MG63 (cell line): ENCODE measurements at regions not wholly inside any gene's neighbourhood (a gene's known extent, or its start where the extent isn't known, plus 50 kb on each side); places are given as distances from the start of the nearest gene placed in this dataset.

Experiments
- DNase-seq: peaks from one replicate; pipeline ENCODE4 v3.0.0-alpha.2; 2020
- H3K27me3 ChIP-seq: fragments of 250-450 bp; sonication (Bioruptor Pico); 2 replicates; pipeline ENCODE4 v1.5.1; 2020; ENCODE audit warnings: mild to moderate bottlenecking, moderate library complexity
- H3K36me3 ChIP-seq: fragments of 250-450 bp; sonication (Bioruptor Pico); 2 replicates; pipeline ENCODE4 v1.5.1; 2020; ENCODE audit warnings: mild to moderate bottlenecking, moderate library complexity
- H3K4me3 ChIP-seq: fragments of 250-450 bp; sonication (Bioruptor Pico); 2 replicates; pipeline ENCODE4 v1.5.1; 2020; ENCODE audit warnings: mild to moderate bottlenecking, moderate library complexity
- H3K9me3 ChIP-seq: fragments of 250-450 bp; sonication (Bioruptor Pico); 2 replicates; pipeline ENCODE4 v1.5.1; 2020; ENCODE audit warnings: mild to moderate bottlenecking, moderate library complexity

- no peaks in the 10 kb centered on the region for H3K9me3 ChIP-seq
- H3K4me3 ChIP-seq, result no peak overlapping the region
- no peak for DNase-seq
- peaks cover 2% of the 10 kb centered on the region; the same call in 1 of the 2 replicates for H3K27me3 ChIP-seq
- H3K36me3 ChIP-seq, result no peaks in the 10 kb centered on the region
Observed at GRCh38 chr6:106918115-106918514, 56.4 kb downstream of the CD24 start.

GRCh38 chr6:106916891-106917290, 57.6 kb downstream of the CD24 start:
- Histone ChIP-seq H3K27me3 (peaks cover 2% of the 10 kb centered on the region; the same call in 1 of the 2 replicates), H3K9me3 (no peaks in the 10 kb centered on the region), H3K36me3 (no peaks in the 10 kb centered on the region), H3K4me3 (no peak overlapping the region)
- no peak for DNase-seq

- H3K36me3 ChIP-seq, result no peaks in the 10 kb centered on the region
- no peak for DNase-seq
Observed at GRCh38 chr6:106913676-106914280, 60.8 kb downstream of the CD24 start.

GRCh38 chr6:106913111-106913510, 61.4 kb downstream of the CD24 start:
- Histone ChIP-seq H3K36me3 (no peaks in the 10 kb centered on the region), H3K27me3 (no peaks in the 10 kb centered on the region; the same call in 1 of the 2 replicates), H3K9me3 (no peaks in the 10 kb centered on the region), H3K4me3 (no peak overlapping the region)
- DNase-seq, result no peak

More at GRCh38 chr6:106913676-106914280, 60.8 kb downstream of the CD24 start:
- H3K9me3 ChIP-seq, result no peaks in the 10 kb centered on the region
- no peak overlapping the region for H3K4me3 ChIP-seq
- H3K27me3 ChIP-seq, result peaks cover 2% of the 10 kb centered on the region; the same call in 1 of the 2 replicates

GRCh38 chr6:106912091-106912490, 62.4 kb downstream of the CD24 start:
- H3K4me3 ChIP-seq, result no peak overlapping the region
- no peaks in the 10 kb centered on the region for H3K27me3 ChIP-seq
- H3K36me3 ChIP-seq, result no peaks in the 10 kb centered on the region
- no peak for DNase-seq
- no peaks in the 10 kb centered on the region for H3K9me3 ChIP-seq

GRCh38 chr6:106910999-106911949, 63.3 kb downstream of the CD24 start:
- H3K36me3 ChIP-seq, result no peaks in the 10 kb centered on the region
- DNase-seq, result no peak
- H3K9me3 ChIP-seq, result no peaks in the 10 kb centered on the region
- no peaks in the 10 kb centered on the region for H3K27me3 ChIP-seq
- no peak overlapping the region for H3K4me3 ChIP-seq

- no peak overlapping the region for H3K4me3 ChIP-seq
- no peaks in the 10 kb centered on the region for H3K9me3 ChIP-seq
- no peak for DNase-seq
- no peaks in the 10 kb centered on the region for H3K27me3 ChIP-seq
- no peaks in the 10 kb centered on the region for H3K36me3 ChIP-seq
Observed at GRCh38 chr6:106908386-106908840, 66.1 kb downstream of the CD24 start.

- H3K4me3 ChIP-seq, result no peak overlapping the region
- H3K36me3 ChIP-seq, result no peaks in the 10 kb centered on the region
- H3K27me3 ChIP-seq, result no peaks in the 10 kb centered on the region
- no peaks in the 10 kb centered on the region for H3K9me3 ChIP-seq
- no peak for DNase-seq
Observed at GRCh38 chr6:106907754-106908153, 66.8 kb downstream of the CD24 start.

GRCh38 chr6:106906232-106906631, 68.3 kb downstream of the CD24 start:
- no peaks in the 10 kb centered on the region for H3K27me3 ChIP-seq
- H3K4me3 ChIP-seq, result no peak overlapping the region
- DNase-seq, result no peak
- no peaks in the 10 kb centered on the region for H3K36me3 ChIP-seq
- H3K9me3 ChIP-seq, result no peaks in the 10 kb centered on the region

- Histone ChIP-seq H3K4me3 (no peak overlapping the region), H3K9me3 (no peaks in the 10 kb centered on the region; the same call in 1 of the 2 replicates), H3K27me3 (no peaks in the 10 kb centered on the region), H3K36me3 (no peaks in the 10 kb centered on the region)
- DNase-seq, result no peak
Observed at GRCh38 chr6:106903299-106903698, 71.2 kb downstream of the CD24 start.

GRCh38 chr6:106901062-106901461, 73.5 kb downstream of the CD24 start:
- no peaks in the 10 kb centered on the region; the same call in 1 of the 2 replicates for H3K9me3 ChIP-seq
- no peaks in the 10 kb centered on the region for H3K27me3 ChIP-seq
- no peak overlapping the region for H3K4me3 ChIP-seq
- H3K36me3 ChIP-seq, result no peaks in the 10 kb centered on the region
- no peak for DNase-seq

- Histone ChIP-seq H3K36me3 (no peaks in the 10 kb centered on the region), H3K27me3 (no peaks in the 10 kb centered on the region), H3K9me3 (no peaks in the 10 kb centered on the region; the same call in 1 of the 2 replicates), H3K4me3 (no peak overlapping the region)
- DNase-seq, result no peak
Observed at GRCh38 chr6:106899697-106900096, 74.8 kb downstream of the CD24 start.

GRCh38 chr6:106897580-106897979, 76.9 kb downstream of the CD24 start:
- no peaks in the 10 kb centered on the region for H3K36me3 ChIP-seq
- H3K9me3 ChIP-seq, result no peaks in the 10 kb centered on the region; the same call in 1 of the 2 replicates
- H3K27me3 ChIP-seq, result no peaks in the 10 kb centered on the region
- DNase-seq, result no peak
- H3K4me3 ChIP-seq, result no peak overlapping the region

GRCh38 chr6:106895703-106896040, 78.9 kb downstream of the CD24 start:
- no peak for DNase-seq
- Histone ChIP-seq H3K9me3 (no peaks in the 10 kb centered on the region; the same call in 1 of the 2 replicates), H3K27me3 (no peaks in the 10 kb centered on the region), H3K36me3 (no peaks in the 10 kb centered on the region), H3K4me3 (no peak overlapping the region)

GRCh38 chr6:106894978-106895702, 79.4 kb downstream of the CD24 start:
- Histone ChIP-seq H3K4me3 (no peak overlapping the region), H3K27me3 (no peaks in the 10 kb centered on the region), H3K36me3 (no peaks in the 10 kb centered on the region), H3K9me3 (no peaks in the 10 kb centered on the region; the same call in 1 of the 2 replicates)
- DNase-seq, result no peak

- Histone ChIP-seq H3K36me3 (no peaks in the 10 kb centered on the region), H3K4me3 (no peak overlapping the region), H3K9me3 (no peaks in the 10 kb centered on the region), H3K27me3 (no peaks in the 10 kb centered on the region)
- no peak for DNase-seq
Observed at GRCh38 chr6:106892186-106892585, 82.3 kb downstream of the CD24 start.

GRCh38 chr6:106890447-106890846, 84.1 kb downstream of the CD24 start:
- Histone ChIP-seq H3K36me3 (no peaks in the 10 kb centered on the region), H3K9me3 (no peaks in the 10 kb centered on the region), H3K4me3 (no peak overlapping the region), H3K27me3 (no peaks in the 10 kb centered on the region)
- no peak for DNase-seq
